DMS 273 (cell line): ENCODE measurements at regions not wholly inside any gene's neighbourhood (a gene's known extent, or its start where the extent isn't known, plus 50 kb on each side); places are given as distances from the start of the nearest gene placed in this dataset.
A peak's percentile ranks its signal among the peaks of the same experiment; 100 is the strongest.
"Not testable (repeated sequence)": the region's sequence is repeated elsewhere in the genome, so short reads cannot be mapped to it uniquely, and the experiment has no call there.

Experiments used
- DNase-seq: peaks from one replicate; lab custom pipeline; 2025; ENCODE audit not compliant: unreplicated experiment; lab: John Stamatoyannopoulos, UW

GRCh38 chr7:84941936-84942335, 244.9 kb downstream of the SEMA3D start:
- DNase-seq, result no peak

DNA sequence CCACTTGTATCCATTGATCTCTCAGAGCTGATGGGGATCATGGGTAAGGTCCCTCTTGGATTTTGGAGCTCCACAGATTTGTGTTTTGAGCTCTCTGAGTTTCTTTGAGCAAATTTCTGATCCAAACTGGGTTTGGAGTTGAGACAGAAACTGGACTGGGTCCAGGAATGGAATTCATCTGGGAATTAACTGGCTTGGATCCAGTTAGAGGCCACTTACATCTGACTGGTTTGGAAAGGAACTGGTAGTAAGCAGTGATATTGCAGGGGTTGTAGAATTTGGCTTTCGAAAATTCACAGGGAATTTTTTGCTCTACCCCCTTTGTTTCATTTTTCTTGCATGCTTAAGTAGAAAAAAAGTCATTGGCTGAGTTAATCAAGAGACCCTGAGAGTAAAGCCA, 245.6 kb downstream of the SEMA3D start:
- peak; percentile 37 for DNase-seq

DNA sequence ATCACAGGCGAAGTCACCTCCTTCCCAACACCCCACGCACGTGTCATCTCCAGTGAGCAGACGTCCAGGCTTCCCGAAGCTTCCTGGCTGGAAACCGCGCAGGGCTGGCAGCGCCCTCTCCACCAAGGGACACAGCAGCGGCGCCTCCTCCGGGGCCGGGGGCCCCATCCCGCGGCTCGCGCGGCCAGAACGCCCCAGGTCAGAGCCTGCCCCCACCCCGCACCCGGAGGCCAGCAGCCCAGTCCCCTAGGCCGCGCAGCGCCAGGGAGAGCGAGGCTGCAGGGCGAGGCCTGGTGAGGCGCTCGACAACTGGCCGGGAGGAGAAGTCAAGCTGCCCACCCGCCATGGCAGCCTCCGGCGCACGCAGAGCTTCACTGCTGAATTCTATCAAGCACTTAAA, 247.0 kb downstream of the SEMA3D start:
- no peak for DNase-seq

GRCh38 chr7:84939442-84939841, 247.4 kb downstream of the SEMA3D start:
- DNase-seq, result no peak

GRCh38 chr7:84924353-84924752, 262.5 kb downstream of the SEMA3D start:
- DNase-seq, result no peak

- DNase-seq, result no peak
These were observed 263.5 kb downstream of the SEMA3D start for GRCh38 chr7:84923348-84923747.

DNA sequence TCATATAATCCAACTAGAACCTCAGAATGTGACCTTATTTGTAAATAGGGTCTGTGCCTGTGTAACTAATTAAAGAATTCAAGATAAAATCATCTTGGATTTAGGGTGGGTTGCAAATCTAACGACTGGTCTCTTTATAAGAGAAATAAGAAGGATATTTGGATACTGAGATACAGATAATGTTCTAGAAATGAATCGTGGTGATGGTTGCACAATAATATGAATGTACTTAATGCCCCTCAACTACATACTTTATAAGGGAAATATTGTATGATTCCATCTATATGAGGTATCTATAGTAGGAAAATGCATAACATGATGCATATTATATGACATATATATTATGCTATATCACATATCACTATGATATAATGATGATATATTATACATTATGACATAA, 265.7 kb downstream of the SEMA3D start:
- DNase-seq, result no peak

DNA sequence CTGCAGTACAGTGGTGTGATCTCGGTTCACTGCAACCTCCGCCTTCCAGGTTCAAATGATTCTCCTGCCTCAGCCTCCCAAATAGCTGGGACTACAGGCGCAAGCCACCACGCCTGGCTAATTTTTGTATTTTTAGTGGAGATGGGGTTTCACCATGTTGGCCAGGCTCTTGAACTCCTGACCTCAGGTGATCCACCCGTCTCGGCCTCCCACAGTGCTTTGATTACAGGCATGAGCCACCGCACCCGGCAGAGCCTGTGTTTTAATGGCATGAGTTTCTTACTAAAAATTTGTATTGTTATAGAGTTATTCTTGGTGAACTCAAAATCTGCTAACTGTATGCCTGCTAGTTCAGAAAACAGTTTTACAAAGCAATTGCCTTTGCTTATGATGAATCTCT, 269.9 kb downstream of the SEMA3D start:
- DNase-seq, result not testable (repeated sequence)

GRCh38 chr7:84916161-84916560, 270.7 kb downstream of the SEMA3D start:
- DNase-seq, result no peak

GRCh38 chr7:84914598-84914997, 272.3 kb downstream of the SEMA3D start:
- peak; percentile 59 for DNase-seq

DNA sequence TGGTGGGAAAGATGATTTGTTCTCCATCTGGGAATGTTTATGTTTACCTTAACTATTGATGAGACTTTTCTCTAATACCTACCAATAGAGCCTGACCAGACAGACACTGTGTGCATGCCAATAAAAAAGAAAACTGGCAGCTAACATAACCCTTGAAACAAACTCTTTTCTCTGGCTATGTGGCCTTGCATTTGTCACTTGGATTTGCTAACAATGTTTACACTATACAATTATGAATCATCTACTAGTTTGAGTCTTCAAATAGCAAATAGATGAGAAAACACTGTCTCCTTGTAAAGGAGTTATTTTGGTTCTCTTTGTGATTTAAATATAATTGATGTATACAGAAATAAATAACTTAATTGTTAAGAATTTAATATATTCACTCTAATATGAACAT, 273.1 kb downstream of the SEMA3D start:
- DNase-seq, result no peak

- no peak for DNase-seq
These were observed 273.7 kb downstream of the SEMA3D start for GRCh38 chr7:84912993-84913635.

- DNase-seq, result no peak
These were observed 274.3 kb downstream of the SEMA3D start for GRCh38 chr7:84912537-84912936.

DNA sequence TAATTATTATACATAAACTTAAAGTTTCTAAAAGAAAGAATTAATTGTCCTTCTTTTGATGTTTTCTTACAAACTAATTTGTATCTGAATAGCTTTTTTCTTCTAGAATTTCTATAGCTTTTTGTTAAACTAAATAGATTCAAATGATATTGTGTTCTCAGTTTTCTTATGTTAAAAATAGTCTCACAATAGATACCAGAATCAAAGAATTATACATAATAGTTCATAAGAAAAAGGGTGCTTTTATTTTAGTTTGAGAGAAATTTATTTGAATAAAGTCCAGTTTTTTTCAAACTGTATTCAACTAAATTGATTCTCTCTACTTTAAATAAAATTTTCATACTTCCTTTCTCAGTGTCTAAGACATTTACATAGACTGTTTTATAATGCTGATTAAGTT, 274.8 kb downstream of the SEMA3D start:
- DNase-seq, result no peak

GRCh38 chr7:84911077-84911476, 275.8 kb downstream of the SEMA3D start:
- DNase-seq, result no peak

DNA sequence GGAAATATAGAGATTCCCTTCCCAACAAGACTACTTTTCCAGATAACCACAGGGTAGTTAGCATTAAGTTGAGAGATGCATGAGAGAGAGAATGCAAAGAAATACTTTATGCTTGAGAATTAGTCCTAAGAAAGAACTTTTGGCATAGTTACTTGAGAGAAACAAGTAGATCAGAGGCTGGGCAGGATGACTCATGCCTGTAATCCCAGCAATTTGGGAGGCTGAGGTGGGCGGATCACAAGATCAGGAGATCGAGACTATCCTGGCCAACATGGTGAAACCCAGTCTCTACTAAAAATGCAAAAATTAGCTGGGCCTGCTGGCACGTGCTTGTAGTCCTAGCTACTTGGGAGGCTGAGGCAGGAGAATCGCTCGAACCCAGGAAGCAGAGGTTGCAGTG, 276.5 kb downstream of the SEMA3D start:
- not testable (repeated sequence) for DNase-seq

GRCh38 chr7:84908196-84908793, 278.6 kb downstream of the SEMA3D start:
- DNase-seq, result no peak

- DNase-seq, result no peak
These were observed 280.0 kb downstream of the SEMA3D start for GRCh38 chr7:84906889-84907288.

GRCh38 chr7:84904561-84904960, 282.3 kb downstream of the SEMA3D start:
- DNase-seq, result no peak

GRCh38 chr7:84901366-84901765, 285.5 kb downstream of the SEMA3D start:
- no peak for DNase-seq

DNA sequence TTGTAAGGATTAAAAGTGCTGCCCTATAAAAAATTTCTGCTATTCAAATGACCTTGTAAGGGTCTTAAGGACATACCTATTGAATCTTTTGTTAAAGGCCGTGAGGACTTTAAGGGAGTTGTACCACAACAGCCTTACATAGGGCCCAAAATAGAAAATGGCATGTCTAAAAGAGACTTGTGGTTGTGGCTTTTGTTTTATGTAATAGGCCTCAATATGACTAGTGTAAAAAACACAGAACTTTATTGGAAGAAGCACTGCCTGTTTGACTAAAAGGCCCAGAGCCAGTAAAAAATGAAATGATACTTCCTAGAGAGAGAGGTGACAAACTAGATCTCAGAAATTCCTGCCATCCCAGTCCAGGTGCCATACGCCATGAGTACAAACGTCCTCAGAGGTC, 286.6 kb downstream of the SEMA3D start:
- no peak for DNase-seq

DNA sequence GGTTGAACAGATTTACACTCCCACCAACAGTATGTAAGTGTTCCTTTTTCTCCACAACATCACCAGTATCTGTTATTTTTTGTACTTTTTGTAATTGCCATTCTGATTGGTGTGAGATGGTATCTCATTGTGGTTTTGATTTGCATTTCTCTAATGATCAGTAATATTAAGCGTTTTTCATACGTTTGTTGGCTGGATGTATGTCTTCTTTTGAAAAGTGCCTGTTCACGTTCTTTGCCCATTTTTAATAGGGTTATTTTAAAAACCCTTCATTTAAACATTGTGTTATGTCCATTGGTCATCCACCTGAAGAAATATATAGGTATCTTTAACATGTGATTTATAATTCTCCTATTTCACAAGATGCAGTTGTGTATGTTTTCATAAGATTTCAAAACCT, 291.3 kb downstream of the SEMA3D start:
- no peak for DNase-seq

DNA sequence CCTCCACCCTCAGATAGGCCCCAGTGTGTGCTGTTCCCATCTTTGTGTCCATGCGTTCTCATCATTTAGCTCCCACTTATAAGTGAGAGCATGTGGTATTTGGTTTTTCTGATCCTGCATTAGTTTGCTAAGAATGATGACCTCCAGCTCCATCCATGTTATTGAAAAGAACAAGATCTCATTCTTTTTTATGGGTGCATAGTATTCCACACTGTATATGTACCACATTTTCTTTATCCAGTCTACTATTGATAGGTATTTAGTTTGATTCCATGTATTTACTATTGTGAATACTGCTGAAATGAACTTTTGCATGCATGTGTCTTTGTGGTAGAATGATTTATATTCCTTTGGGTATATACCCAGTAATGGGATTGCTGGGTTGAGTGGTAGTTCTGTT, 303.3 kb downstream of the SEMA3D start:
- not testable (repeated sequence) for DNase-seq
